Activated CD4-positive, alpha-beta T cell treated with anti-CD3 and anti-CD28 coated beads, Interleukin-2, Interleukin-6, amounts not matched to agents 100 ng/mL and 50 ng/mL, durations not matched to agents 16 hours and 8 hours (primary cell): ENCODE measurements at regions not wholly inside any gene's neighbourhood (a gene's known extent, or its start where the extent isn't known, plus 50 kb on each side); places are given as distances from the start of the nearest gene placed in this dataset.
"Not testable (repeated sequence)": the region's sequence is repeated elsewhere in the genome, so short reads cannot be mapped to it uniquely, and the experiment has no call there.

Experiments used
- DNase-seq: peaks from one replicate; pipeline ENCODE4 v3.0.0-alpha.2; 2020

DNA sequence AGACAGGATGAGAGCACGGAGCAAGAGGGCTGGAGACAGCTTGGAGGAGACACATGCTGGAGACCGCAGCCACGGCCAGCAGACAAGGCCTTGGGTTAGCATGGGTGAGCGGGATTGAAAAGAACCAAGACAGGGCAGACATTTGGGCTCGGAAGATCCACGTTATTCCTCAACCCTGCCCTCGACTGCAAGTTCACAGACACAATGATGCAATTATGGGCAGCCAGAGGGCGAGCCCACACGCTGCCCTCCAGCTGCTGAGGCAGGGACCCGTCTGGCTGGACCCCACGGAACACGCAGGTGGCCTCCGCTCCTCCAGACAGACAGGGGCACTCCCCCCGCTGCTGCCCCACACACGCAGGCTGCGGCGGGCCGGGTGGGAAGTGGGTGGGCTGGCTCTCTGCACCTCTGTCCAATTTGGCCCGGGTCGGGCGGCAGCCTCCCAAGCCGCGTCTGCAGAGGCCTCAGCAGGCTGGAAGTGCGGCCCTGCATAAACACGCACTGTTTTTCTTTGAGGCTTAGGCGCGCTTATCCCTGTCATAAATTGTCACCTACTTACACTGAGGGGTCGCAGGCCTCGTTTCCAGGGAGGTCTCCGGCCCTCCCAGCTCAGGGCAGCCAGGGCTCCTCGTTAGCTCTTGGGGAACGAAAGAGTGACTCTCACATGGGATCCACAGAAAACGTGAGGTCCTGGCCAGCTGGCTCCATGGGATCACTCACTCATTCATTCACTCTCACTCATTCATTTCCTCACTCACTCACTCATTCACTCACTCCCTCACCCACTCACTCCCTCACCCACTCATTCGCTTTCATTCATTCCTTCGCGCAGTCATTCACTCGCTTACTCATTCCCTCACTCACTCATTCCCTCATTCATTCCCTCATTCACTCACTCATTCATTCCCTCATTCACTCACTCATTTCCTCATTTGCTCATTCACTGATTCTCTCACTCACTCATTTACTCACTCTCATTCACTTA, 303.9 kb downstream of the C16orf95 start:
- no peak for DNase-seq

DNA sequence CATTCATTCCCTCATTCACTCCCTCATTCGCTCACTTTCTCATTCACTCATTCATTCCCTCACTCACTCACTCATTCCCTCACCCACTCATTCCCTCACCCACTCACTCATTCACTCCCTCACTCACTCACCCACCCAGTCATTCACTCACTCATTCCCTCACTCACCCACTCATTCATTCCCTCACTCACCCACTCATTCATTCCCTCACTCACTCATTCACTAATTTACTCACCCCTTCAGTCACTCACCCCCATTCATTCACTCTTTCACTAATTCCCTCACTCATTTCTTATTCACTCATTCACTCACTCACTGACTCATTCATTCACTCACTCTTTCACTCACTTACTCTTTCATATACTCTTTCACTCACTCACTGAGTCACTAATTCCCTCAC, 303.1 kb downstream of the C16orf95 start:
- no peak for DNase-seq

DNA sequence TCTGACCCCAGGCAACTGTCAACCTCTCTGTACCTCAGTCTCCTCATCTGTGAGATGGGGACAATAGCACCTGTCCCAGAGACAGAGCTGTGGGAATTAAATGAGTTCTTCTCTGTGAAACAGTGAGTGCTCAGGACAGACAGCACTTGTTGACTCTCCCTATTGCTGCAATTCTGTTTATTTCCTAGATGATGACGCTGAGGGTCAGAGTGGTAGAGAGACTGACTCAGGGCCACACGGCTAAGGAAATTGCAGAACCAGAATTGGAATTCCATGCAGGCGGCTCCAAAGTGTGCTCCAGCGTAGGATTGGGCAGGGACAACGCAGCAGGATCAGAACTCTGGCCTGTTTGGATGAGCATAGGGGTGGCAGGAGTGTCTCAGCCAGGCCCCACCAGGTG, 302.2 kb downstream of the C16orf95 start:
- no peak for DNase-seq

GRCh38 chr16:87016046-87017035, 300.9 kb downstream of the C16orf95 start:
- DNase-seq = no peak

DNA sequence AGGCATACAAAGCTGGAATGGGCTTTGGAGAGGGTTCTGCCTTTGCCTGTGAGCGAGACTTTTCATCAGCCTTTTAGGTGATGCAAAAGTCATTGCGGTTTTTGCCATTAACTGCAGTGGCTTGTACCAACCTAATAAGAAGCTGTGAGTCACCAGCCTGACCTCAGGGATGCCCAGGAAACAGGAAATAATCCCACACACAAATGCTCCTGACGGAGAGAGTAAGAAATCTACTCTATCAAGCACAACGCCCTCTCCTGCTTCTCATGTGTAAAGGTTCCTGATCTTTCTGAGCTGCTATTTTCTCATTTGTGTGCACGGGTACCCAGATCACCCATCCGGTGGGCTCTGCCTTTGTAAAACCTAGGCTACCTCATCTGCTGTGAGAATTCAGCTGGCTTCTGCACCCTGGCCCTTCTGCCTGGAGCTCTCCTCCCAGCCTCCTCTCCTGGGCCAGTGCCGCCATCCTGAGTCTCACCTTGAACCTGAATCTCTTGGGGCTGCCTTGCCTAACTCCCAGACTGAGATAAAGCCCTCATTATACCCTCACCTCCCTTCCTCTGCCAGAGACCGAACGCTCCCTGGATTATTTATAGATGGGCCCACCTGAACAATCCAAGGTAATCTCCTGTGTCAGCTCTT, 299.7 kb downstream of the C16orf95 start:
- no peak for DNase-seq

- DNase-seq = no peak
Measured at GRCh38 chr16:87025676-87026075, 291.5 kb downstream of the C16orf95 start.

GRCh38 chr16:87027056-87027616, 290.1 kb downstream of the C16orf95 start:
- DNase-seq = no peak

DNA sequence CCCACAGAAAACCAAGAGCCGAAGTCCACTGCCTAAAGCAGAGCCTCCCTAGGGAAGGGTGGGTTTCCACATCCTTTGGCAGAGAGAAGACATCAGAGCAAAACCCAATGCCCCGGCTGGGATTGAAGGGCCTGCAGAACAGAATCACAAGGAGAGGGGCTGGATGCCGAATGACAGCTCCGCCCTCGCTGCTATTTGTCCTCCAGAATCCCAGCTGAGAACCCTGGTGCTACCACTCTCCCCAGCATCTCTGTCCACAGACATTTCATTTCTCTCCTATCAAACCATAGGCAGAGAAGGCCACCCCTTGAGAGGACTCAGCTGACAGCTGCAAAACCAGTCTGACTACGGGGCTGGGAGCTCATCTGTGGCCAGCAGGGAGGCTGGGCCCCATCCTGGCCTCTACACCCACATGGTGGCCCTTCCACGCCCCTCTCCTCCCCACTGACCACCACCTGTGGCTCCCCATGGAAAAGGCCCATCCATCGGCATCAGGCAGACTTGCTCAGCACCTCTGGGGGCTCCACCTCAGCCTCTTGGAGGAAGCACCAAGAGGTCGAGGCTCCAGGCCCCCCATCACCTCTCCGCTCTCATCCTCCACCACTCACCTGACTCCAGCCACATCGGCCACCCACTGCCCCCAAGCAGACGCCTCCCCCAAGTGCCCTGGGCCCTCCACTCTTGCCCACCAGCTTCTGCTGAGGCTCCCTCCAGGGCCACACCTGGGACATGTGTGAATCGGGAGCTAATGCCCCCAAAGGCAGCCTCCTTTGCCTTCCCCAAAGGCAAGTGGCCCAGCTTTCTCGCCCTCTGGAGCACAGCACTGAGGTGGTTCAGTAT, 288.5 kb downstream of the C16orf95 start:
- no peak for DNase-seq

DNA sequence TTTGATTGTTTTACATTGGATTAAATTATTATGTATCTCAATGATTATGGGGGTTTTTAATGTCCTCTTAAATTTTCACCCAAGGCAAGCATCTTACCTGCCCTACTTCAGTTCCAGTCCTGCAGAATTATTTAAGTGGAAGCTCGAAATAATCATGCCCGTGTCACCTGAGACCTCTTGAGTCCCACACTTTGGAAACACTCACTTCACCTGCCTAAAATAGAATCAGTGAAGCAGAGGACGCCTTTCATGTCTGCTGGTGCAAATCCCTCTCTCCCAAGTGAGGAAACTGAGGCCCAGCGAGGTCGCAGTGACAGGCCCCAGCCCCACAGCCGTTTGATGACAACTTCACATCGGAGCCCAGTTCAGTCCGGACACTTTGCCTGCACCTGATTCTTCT, 284.6 kb downstream of the C16orf95 start:
- no peak for DNase-seq

DNA sequence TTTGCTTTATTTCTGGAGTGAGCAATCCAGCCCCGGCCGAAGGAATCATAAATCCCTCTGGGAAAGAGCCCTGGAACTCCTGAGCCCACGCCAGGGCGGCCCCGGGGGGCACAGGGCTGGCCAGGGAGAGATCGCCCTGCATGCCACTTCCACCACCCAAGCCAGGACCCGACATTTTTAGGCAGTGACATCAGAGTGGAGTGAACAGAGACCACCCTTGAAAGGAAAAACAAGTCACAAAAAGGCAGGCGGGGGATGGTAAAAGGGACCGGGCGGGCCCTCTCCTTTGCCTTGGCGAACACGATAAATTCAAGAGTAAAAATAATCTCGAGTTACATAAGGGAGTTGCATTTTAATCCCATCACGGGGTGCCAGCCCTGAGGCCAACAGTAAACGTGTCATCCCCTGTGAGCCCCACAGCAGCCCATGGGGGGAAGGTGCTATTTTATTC, 284.1 kb downstream of the C16orf95 start:
- DNase-seq = no peak

DNA sequence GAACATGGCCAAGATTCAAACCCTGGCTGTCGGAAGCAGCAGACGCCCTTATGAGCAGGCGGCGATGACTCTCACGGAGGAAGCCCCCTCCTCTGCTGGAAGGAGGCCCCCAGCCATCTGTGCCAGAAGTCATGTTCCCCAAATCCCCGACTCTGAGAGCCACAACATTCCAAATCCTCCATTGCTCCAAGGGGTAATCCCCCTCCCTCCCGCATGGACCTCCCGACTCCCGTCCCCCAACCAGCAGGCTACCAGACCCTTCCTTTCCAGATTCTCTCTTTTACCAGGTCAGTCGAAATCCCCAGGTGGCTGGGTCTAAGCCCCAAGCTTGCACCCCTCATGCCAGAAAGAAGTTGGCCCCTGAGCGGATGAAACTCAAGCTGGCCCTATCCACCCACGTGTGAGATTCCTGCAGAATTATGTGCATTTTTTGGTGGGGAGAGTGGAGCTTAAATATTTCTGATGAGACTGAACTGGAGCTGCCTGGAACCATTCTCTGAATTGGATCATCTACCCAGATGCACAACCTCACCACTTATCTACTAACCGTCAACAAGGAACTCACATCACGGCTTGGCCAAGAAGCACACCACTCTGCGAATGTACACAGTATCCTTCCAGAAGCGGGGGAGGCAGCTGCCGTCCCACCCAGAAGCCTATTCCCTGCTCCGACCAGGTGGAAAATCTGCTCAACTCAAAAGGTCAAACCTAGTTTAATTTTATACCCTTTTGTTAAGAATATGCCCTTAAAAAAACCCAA, 283.5 kb downstream of the C16orf95 start:
- no peak for DNase-seq

GRCh38 chr16:87034317-87034716, 282.9 kb downstream of the C16orf95 start:
- DNase-seq = no peak

GRCh38 chr16:87035053-87035452, 282.1 kb downstream of the C16orf95 start:
- DNase-seq = no peak

DNA sequence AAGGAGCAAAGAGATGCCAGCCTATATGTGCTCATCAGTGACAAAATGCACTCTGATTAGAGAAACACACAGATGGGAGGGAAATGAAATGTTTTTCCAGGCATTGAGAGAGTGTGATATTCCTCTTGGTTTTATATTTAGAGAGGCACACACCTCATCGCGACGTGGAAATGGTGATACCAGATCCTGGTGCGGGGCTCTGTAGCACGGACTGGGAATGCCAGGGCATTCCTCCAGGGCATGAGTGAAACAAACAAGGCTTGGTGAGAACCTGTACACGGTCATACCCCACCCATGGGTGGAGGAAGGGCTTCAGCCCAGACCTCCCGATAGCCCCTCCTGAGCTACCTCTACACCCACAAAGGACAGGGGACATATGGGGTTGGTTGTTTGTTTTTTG, 280.2 kb downstream of the C16orf95 start:
- DNase-seq = no peak

DNA sequence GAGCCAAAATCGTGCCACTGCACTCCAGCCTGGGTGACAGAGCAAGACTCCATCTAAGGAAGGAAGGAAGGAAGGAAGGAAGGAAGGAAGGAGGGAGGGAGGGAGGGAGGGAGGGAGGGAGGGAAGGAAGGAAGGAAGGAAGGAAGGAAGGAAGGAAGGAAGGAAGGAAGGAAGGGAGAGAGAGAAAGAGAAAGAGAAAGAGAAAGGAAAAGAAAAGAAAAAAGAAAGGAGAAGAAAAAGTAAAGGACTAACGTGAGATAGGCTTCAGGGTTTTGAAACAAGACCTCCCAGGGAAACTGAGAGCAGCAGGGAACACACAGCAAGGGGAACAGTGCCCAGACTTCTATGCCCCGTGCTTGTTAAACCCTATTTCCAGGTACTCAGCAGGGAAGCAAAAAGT, 278.7 kb downstream of the C16orf95 start:
- DNase-seq = not testable (repeated sequence)

DNA sequence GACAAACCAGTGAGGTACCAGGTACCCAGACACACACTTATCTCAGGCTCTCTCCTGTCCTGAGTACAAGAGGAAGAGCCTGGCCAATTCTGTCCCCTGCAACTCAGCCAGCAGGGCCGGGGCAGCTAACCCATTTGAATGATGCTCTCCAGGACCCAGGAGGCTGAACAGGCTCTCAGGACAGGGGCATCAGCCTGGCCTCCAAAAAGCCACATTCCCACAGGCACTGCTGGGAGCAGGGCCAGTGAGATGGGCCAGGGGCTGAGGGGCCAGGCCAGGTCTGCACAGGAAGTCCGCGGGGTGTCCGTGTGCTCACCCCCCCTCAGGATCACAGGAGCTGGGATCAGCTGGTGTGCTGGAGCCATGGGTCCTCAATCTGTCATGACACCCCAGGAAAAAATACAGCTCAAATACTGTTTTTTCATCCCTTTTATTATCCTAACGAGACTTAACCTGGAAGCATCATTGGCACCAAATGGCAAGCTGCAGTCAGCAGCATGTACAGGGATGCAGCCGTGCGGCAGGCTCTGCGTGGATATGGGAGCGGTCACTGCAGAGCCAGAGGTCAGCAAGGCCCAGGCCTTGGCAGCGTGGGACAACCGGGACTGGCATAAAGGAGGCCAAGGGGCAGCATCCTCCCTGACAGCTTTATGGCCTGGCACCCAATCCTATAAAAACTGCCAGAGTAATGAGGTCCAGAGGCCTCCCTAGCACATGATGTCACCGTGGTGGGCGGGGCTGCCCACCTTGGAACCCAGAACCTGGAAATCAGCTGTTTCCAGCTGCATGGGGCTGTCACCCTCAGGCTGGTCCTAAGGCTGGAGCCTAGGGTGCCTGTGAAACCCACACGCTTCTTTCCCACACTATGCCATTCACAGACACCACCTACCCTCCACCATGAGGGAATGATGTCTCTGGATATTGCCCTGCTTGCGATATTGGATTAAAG, 276.7 kb downstream of the C16orf95 start:
- DNase-seq = no peak

GRCh38 chr16:87041286-87041685, 275.9 kb downstream of the C16orf95 start:
- DNase-seq = no peak

- no peak for DNase-seq
Measured at GRCh38 chr16:87042551-87043230, 274.5 kb downstream of the C16orf95 start.
